Breast epithelium (tissue), 3 donors: ENCODE measurements at regions not wholly inside any gene's neighbourhood (a gene's known extent, or its start where the extent isn't known, plus 50 kb on each side); places are given as distances from the start of the nearest gene placed in this dataset.

ENCODE experiments used
- CTCF ChIP-seq, 3 donors: fragments of 450-650 bp; IDR thresholded peaks; one replicate each; pipeline ENCODE4 v1.5.1; 2016 to 2017; ENCODE audit warnings: antibody characterized with exemption in 3 of 3, mild to moderate bottlenecking in 3 of 3, moderate library complexity in 3 of 3
- POLR2A ChIP-seq: fragments of 450-650 bp; IDR thresholded peaks from one replicate; pipeline ENCODE4 v1.6.1; 2016; ENCODE audit warnings: antibody characterized with exemption, mild to moderate bottlenecking, moderate library complexity
- POLR2AphosphoS5 ChIP-seq, 3 donors: sonication (generic); formaldehyde crosslinking; IDR thresholded peaks; one replicate each; pipeline ENCODE4 v1.6.1; 2017; ENCODE audit warnings: antibody characterized with exemption in 3 of 3

- TF ChIP-seq POLR2A (no peak), CTCF (IDR thresholded peaks at IDR 0.05) (no peak), POLR2AphosphoS5 (IDR thresholded peaks at IDR 0.05) (no peak)
Measured at GRCh38 chr14:34120185-34120977, 169.5 kb upstream of the EGLN3 start.
